MCF 10A (cell line): ENCODE measurements at regions not wholly inside any gene's neighbourhood (a gene's known extent, or its start where the extent isn't known, plus 50 kb on each side); places are given as distances from the start of the nearest gene placed in this dataset.

Experiments
- BruUV-seq: library from RNA; stranded (reverse); fragments of 400-500 nt; replicated peaks from 2 replicates; lab custom pipeline; 2021; lab: Mats Ljungman, UMichigan
- CTCF ChIA-PET: fragments of 300-600 bp; sonication (Branson Sonifier 250); formaldehyde crosslinking; extraction: SDS; loops from one replicate; lab custom pipeline; 2021; ENCODE audit warnings: antibody characterized with exemption, inconsistent platforms; lab: Yijun Ruan, JAX
- POLR2A ChIA-PET: fragments of 300-600, 350-650 bp; sonication (Branson Sonifier 250); formaldehyde crosslinking; extraction: SDS; loops from one replicate; lab custom pipeline; 2020; ENCODE audit warnings: antibody characterized with exemption, inconsistent platforms; lab: Yijun Ruan, JAX
- DNase-seq: peaks from one replicate; pipeline ENCODE4 v3.0.0-alpha.2; 2018; ENCODE audit not compliant: unreplicated experiment
- H3K27ac Mint-ChIP-seq: one replicate; pipeline ENCODE4 v1.8.0; 2022; ENCODE audit warnings: mild to moderate bottlenecking, low read depth, mixed read lengths; ENCODE audit not compliant: unreplicated experiment
- H3K27me3 Mint-ChIP-seq: one replicate; pipeline ENCODE4 v1.8.0; 2022; ENCODE audit warnings: mixed read lengths; ENCODE audit not compliant: insufficient read depth, unreplicated experiment
- H3K36me3 Mint-ChIP-seq: one replicate; pipeline ENCODE4 v1.8.0; 2022; ENCODE audit warnings: mild to moderate bottlenecking, moderate library complexity, mixed read lengths; ENCODE audit not compliant: insufficient read depth, unreplicated experiment
- H3K4me1 Mint-ChIP-seq: one replicate; pipeline ENCODE4 v1.8.0; 2022; ENCODE audit warnings: mixed read lengths; ENCODE audit not compliant: insufficient read depth, unreplicated experiment
- H3K4me3 Mint-ChIP-seq: one replicate; pipeline ENCODE4 v1.8.0; 2022; ENCODE audit warnings: mild to moderate bottlenecking, moderate library complexity, mixed read lengths; ENCODE audit not compliant: unreplicated experiment
- H3K9me3 Mint-ChIP-seq: one replicate; pipeline ENCODE4 v1.8.0; 2022; ENCODE audit warnings: mixed read lengths; ENCODE audit not compliant: unreplicated experiment
- intact Hi-C: fragments of 100-400 bp; cut with micrococcal nuclease; formaldehyde crosslinking; loops from 2 replicates; pipeline ENCODE4 v1.14.1; 2022
- TF ChIP-seq, protein P1 (sequence below): fragments of 200-600 bp; IDR thresholded peaks from one replicate; pipeline ENCODE4 v1.8.0; 2022; ENCODE audit warnings: antibody characterized with exemption, mild to moderate bottlenecking; ENCODE audit not compliant: unreplicated experiment

DNA sequence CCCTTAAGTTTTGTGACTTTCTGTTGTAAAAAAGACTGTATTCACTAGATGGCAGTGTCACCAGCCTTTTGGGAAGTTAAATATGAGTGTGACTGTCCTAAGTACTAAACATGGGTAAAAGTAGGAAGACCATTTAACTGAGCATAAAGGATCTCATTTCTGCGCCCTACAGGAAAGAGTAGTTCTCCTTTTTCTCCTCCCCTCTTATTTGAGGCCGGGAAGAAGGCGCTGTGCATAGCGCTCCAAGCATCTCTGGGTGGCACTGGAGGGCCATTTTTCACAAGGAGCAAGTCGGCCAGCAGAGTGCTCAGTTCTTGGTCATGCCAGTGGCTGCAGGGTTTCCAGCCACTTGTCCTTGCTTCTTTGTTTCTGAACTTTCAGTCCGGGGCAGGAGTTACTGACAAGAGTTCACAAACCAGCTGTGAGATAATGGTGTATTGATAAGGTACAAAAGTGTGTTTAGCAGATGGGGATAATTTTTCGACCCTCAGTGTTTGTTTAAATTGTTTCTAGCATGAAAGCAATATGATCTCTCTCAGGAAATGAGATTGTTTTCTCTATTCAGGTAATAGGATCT lies 227.6 kb upstream of the DMRT1 start:
- Mint-ChIP-seq H3K4me3 (peak overlapping the region; percentile 5), H3K4me1 (peaks cover 28% of the 10 kb centered on the region), H3K36me3 (peaks cover 34% of the 10 kb centered on the region), H3K9me3 (no peaks in the 10 kb centered on the region), H3K27me3 (no peaks in the 10 kb centered on the region), H3K27ac (no peak overlapping the region)
- POLR2A ChIA-PET: interaction anchor here (0.6 to 2.3 kb wide), 5 partner anchors 12 to 197 kb away, joined by 3 to 7 read pairs (median 3); no protein-coding TSS in a partner anchor
- no TSS peak for BruUV-seq
- CTCF ChIA-PET: interaction anchor here (0.6 to 2.9 kb wide), 38 partner anchors 16 to 1432 kb away, joined by 3 to 13 read pairs (median 3); no protein-coding TSS in a partner anchor
- TF ChIP-seq, protein P1, sequence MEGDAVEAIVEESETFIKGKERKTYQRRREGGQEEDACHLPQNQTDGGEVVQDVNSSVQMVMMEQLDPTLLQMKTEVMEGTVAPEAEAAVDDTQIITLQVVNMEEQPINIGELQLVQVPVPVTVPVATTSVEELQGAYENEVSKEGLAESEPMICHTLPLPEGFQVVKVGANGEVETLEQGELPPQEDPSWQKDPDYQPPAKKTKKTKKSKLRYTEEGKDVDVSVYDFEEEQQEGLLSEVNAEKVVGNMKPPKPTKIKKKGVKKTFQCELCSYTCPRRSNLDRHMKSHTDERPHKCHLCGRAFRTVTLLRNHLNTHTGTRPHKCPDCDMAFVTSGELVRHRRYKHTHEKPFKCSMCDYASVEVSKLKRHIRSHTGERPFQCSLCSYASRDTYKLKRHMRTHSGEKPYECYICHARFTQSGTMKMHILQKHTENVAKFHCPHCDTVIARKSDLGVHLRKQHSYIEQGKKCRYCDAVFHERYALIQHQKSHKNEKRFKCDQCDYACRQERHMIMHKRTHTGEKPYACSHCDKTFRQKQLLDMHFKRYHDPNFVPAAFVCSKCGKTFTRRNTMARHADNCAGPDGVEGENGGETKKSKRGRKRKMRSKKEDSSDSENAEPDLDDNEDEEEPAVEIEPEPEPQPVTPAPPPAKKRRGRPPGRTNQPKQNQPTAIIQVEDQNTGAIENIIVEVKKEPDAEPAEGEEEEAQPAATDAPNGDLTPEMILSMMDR: peak; percentile 68
- intact Hi-C loops: loop anchor here (1.0 to 5.0 kb wide), 7 partner anchors 83 to 393 kb away; no protein-coding TSS in a partner anchor
- peak; percentile 75 for DNase-seq

DNA sequence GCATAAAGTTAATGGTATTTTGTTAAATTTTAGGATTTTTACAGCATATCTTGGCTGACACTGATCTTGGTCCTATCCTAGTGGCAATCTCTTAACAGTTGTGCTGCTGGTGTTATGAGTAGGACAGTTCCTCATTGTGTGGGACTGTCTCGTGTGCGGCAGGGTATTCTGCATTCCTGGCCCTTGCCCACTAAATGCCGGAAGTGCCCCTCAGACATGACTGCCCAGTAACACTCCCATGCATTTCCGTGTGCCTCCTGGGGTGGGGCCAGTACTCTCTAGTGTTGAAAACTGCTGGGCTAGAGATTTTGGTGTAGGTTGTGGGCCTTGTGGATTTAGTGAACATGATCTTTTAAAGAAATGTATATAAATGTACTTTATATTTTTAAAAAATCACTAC lies 227.1 kb upstream of the DMRT1 start:
- intact Hi-C loops: loop anchor here (1.0 to 5.0 kb wide), 4 partner anchors 83 to 393 kb away; no protein-coding TSS in a partner anchor
- ChIA-PET POLR2A (interaction anchor here (1.7 to 2.3 kb wide), 3 partner anchors 63 to 196 kb away, joined by 4 to 7 read pairs (median 4); partner anchors contain the start of gene KANK1), CTCF (interaction anchor here (0.6 to 2.9 kb wide), 22 partner anchors 16 to 1431 kb away, joined by 3 to 13 read pairs (median 3); no protein-coding TSS in a partner anchor)
- Mint-ChIP-seq H3K4me1 (peaks cover 28% of the 10 kb centered on the region), H3K4me3 (no peak overlapping the region), H3K36me3 (peaks cover 34% of the 10 kb centered on the region), H3K27ac (peak overlapping the region; percentile 16), H3K9me3 (no peaks in the 10 kb centered on the region), H3K27me3 (no peaks in the 10 kb centered on the region)
- no peak for DNase-seq
- TF ChIP-seq, protein P1: no peak
- no TSS peak for BruUV-seq

DNA sequence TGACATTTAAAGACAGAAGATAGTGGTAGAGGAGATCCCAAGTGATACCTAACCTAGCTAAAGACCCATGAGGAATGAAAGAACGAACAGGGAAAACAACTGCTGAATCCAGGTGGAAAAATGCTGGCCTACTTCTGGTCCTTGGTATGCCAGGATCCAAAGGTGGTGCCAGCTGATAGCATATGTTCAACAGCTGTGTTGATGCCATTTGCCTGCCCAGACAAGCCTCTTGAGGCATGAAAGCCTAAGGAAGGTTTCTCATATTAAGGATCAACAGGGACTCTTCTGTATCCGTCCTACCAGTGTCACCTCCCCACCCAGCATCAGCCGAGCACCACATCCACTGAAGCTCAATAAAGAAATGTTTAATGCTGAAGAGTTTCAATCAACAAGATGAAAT lies 225.7 kb upstream of the DMRT1 start:
- intact Hi-C loops: loop anchor here (5.0 kb wide), 1 partner anchor 382 kb away; no protein-coding TSS in a partner anchor
- H3K4me3 Mint-ChIP-seq: no peak overlapping the region
- no TSS peak for BruUV-seq
- POLR2A ChIA-PET: interaction anchor here (1.0 to 2.2 kb wide), 9 partner anchors 58 to 144 kb away, joined by 3 to 8 read pairs (median 4); partner anchors contain the start of gene KANK1
- CTCF ChIA-PET: interaction anchor here (0.6 to 1.4 kb wide), 6 partner anchors 32 to 388 kb away, joined by 3 to 12 read pairs (median 4); no protein-coding TSS in a partner anchor
- peaks cover 28% of the 10 kb centered on the region for H3K4me1 Mint-ChIP-seq
- peaks cover 29% of the 10 kb centered on the region for H3K36me3 Mint-ChIP-seq
- no peaks in the 10 kb centered on the region for H3K27me3 Mint-ChIP-seq
- H3K27ac Mint-ChIP-seq: peak overlapping the region; percentile 79
- no peak for DNase-seq
- H3K9me3 Mint-ChIP-seq: no peaks in the 10 kb centered on the region
- TF ChIP-seq, protein P1: no peak

DNA sequence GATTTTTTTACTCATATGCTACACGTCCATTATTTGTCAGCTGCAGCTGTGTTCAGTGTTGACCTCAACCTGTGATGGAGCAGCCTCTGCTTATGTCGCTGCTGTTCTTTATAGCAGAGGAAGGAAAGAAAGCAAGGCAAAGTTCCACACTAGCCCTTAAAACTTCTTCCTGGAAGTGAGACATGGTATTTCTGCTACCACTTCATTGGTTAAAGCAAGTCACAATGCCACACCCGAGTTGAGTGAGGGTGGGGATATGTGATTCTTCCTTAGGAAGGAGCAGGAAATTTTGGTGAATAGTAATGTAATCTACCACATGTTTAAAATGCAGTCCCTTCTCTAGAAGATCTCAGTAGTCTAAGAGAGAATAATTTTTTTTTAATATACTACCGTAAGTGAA lies 224.8 kb upstream of the DMRT1 start:
- Mint-ChIP-seq H3K36me3 (peaks cover 33% of the 10 kb centered on the region), H3K9me3 (no peaks in the 10 kb centered on the region), H3K4me1 (peaks cover 28% of the 10 kb centered on the region), H3K27me3 (no peaks in the 10 kb centered on the region), H3K4me3 (no peak overlapping the region), H3K27ac (no peak overlapping the region)
- intact Hi-C loops: loop anchor here (5.0 kb wide), 1 partner anchor 381 kb away; no protein-coding TSS in a partner anchor
- CTCF ChIA-PET: interaction anchor here (0.9 kb wide), 1 partner anchor 81 kb away, joined by 3 read pairs; no protein-coding TSS in a partner anchor
- no peak for DNase-seq
- BruUV-seq: no TSS peak
- POLR2A ChIA-PET: interaction anchor here (0.9 to 2.2 kb wide), 5 partner anchors 61 to 187 kb away, joined by 3 to 8 read pairs (median 4); no protein-coding TSS in a partner anchor
- TF ChIP-seq, protein P1: no peak
